GM12878 (cell line): ENCODE measurements at regions not wholly inside any gene's neighbourhood (a gene's known extent, or its start where the extent isn't known, plus 50 kb on each side); places are given as distances from the start of the nearest gene placed in this dataset.

Experiments
- BRCA1 ChIP-seq: IDR thresholded peaks from 2 replicates; pipeline ENCODE4 v1.6.1; 2011; ENCODE audit warnings: low read depth, low read length, improper control_type of control experiment
- CBFB ChIP-seq: IDR thresholded peaks from 2 replicates; pipeline ENCODE4 v1.6.1; 2016; ENCODE audit warnings: antibody characterized with exemption, low read depth
- CBX3 ChIP-seq: fragments of 200-600 bp; sonication (generic); IDR thresholded peaks from 2 replicates; pipeline ENCODE4 v1.6.1; 2016; ENCODE audit warnings: low read depth, borderline replicate concordance
- EED ChIP-seq: sonication (generic); IDR thresholded peaks from 2 replicates; pipeline ENCODE4 v1.6.1; 2016; ENCODE audit warnings: antibody characterized with exemption, low read depth
- GATAD2B ChIP-seq: fragments of 450-650 bp; conservative IDR thresholded peaks from 2 replicates; pipeline ENCODE4 v1.6.1; 2017; ENCODE audit warnings: low read depth, mild to moderate bottlenecking, moderate library complexity
- IKZF2 ChIP-seq, 2 experiments: fragments of 450-650 bp; IDR thresholded peaks; 2 replicates each; pipeline ENCODE4 v1.6.1; 2017; ENCODE audit warnings: mild to moderate bottlenecking in 2 of 2, moderate library complexity in 2 of 2
- KLF5 ChIP-seq: fragments of 450-650 bp; IDR thresholded peaks from 2 replicates; pipeline ENCODE4 v1.6.1; 2014; ENCODE audit warnings: mild to moderate bottlenecking; ENCODE audit not compliant: partially characterized antibody
- LARP7 ChIP-seq: fragments of 450-650 bp; IDR thresholded peaks from 2 replicates; pipeline ENCODE4 v1.6.1; 2017; ENCODE audit warnings: mild to moderate bottlenecking
- MEF2B ChIP-seq: fragments of 450-650 bp; IDR thresholded peaks from 2 replicates; pipeline ENCODE4 v1.6.1; 2018; ENCODE audit warnings: mild to moderate bottlenecking, moderate library complexity; ENCODE audit not compliant: partially characterized antibody, poor library complexity, severe bottlenecking
- PAX5 ChIP-seq: IDR thresholded peaks from 2 replicates; pipeline ENCODE4 v1.6.1; 2011; ENCODE audit warnings: low read depth, low read length, borderline replicate concordance
- SRF ChIP-seq, 2 experiments: IDR thresholded peaks; 2 replicates each; pipeline ENCODE4 v1.6.1; 2011; ENCODE audit warnings: low read depth in 2 of 2, low read length in 2 of 2, mild to moderate bottlenecking in 1 of 2, moderate library complexity in 1 of 2
- STAT1 ChIP-seq: fragments of 450-650 bp; conservative IDR thresholded peaks from 2 replicates; pipeline ENCODE4 v1.6.1; 2014; ENCODE audit warnings: antibody characterized with exemption, mild to moderate bottlenecking
- SUZ12 ChIP-seq: fragments of 200-600 bp; sonication (generic); IDR thresholded peaks from one replicate; pipeline ENCODE4 v1.6.1; 2018; ENCODE audit warnings: antibody characterized with exemption, mild to moderate bottlenecking; ENCODE audit not compliant: unreplicated experiment
- TCF12 ChIP-seq: IDR thresholded peaks from 2 replicates; pipeline ENCODE4 v1.6.1; 2011; ENCODE audit warnings: low read depth, mild to moderate bottlenecking, low read length
- TF ChIP-seq, protein P1 (sequence below): fragments of 450-650 bp; IDR thresholded peaks from 2 replicates; pipeline ENCODE4 v1.6.1; 2016; ENCODE audit warnings: mild to moderate bottlenecking
- TF ChIP-seq, protein P2 (sequence below): fragments of 450-650 bp; IDR thresholded peaks from 2 replicates; pipeline ENCODE4 v1.6.1; 2018; ENCODE audit warnings: mild to moderate bottlenecking, low read depth, moderate library complexity; ENCODE audit not compliant: partially characterized antibody
- TF ChIP-seq, protein P3 (sequence below): fragments of 450-650 bp; formaldehyde crosslinking; IDR thresholded peaks from 2 replicates; pipeline ENCODE4 v1.5.0; 2022; ENCODE audit warnings: mild to moderate bottlenecking, missing genetic modification characterization
- TF ChIP-seq, protein P4 (sequence below): fragments of 450-650 bp; IDR thresholded peaks from 2 replicates; pipeline ENCODE4 v1.6.1; 2017; ENCODE audit warnings: low read depth, mild to moderate bottlenecking, moderate library complexity
- TF ChIP-seq, protein P5 (sequence below): fragments of 450-650 bp; IDR thresholded peaks from 2 replicates; pipeline ENCODE4 v1.6.1; 2017; ENCODE audit warnings: antibody characterized with exemption, mild to moderate bottlenecking, moderate library complexity

DNA sequence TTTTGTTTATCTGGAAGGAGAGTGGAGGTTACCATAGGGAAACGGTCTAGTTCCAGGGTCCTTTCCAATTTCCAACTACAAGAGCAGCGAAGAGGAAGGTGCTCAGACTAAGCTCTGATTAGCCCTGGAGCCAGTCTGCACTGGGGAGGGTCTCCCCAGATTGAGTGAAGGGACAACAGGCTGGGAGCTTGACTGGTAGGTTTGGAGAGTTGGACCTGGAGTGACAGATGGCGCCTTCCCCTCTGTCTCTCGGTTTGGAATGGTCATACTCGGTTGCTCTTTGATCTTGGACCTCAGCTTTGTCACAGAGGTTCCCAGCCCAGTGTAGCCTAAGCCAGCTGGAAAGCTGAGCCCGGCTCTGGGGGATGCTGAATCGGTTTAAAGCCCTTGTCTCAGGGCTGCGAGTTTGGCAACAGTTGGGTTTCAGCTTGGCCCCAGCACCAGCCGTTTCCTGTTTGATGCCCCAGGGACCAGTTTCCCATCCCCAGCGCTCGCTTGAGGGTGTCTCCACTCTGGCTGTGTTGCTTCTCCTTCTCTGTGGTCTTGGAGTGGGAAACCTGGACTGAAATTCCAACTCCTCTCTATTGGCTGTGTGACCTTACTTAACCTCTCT is 53.1 kb upstream of the ULK4 start (continued):
- TF ChIP-seq IKZF2 (IDR thresholded peaks at IDR 0.05) (peak; percentile 67 to 77), MEF2B (peak; percentile 95), GATAD2B (peak; percentile 57; the same call in 1 of the 2 replicates), SUZ12 (no peak), EED (peak; percentile 64), CBFB (no peak), PAX5 (peak; percentile 66), SRF (IDR thresholded peaks at IDR 0.05; ENCODE audit: low read depth in 2 of 2, low read length in 2 of 2) (no peak), LARP7 (peak; percentile 30; the same call in 1 of the 2 replicates), KLF5 (no peak), CBX3 (no peak), BRCA1 (no peak), TCF12 (0 out of 2 replicates have a peak, but pooled peaks have one; percentile 12), STAT1 (no peak)
- TF ChIP-seq, protein P1, sequence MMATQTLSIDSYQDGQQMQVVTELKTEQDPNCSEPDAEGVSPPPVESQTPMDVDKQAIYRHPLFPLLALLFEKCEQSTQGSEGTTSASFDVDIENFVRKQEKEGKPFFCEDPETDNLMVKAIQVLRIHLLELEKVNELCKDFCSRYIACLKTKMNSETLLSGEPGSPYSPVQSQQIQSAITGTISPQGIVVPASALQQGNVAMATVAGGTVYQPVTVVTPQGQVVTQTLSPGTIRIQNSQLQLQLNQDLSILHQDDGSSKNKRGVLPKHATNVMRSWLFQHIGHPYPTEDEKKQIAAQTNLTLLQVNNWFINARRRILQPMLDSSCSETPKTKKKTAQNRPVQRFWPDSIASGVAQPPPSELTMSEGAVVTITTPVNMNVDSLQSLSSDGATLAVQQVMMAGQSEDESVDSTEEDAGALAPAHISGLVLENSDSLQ, result peak; percentile 54
- TF ChIP-seq, protein P2, sequence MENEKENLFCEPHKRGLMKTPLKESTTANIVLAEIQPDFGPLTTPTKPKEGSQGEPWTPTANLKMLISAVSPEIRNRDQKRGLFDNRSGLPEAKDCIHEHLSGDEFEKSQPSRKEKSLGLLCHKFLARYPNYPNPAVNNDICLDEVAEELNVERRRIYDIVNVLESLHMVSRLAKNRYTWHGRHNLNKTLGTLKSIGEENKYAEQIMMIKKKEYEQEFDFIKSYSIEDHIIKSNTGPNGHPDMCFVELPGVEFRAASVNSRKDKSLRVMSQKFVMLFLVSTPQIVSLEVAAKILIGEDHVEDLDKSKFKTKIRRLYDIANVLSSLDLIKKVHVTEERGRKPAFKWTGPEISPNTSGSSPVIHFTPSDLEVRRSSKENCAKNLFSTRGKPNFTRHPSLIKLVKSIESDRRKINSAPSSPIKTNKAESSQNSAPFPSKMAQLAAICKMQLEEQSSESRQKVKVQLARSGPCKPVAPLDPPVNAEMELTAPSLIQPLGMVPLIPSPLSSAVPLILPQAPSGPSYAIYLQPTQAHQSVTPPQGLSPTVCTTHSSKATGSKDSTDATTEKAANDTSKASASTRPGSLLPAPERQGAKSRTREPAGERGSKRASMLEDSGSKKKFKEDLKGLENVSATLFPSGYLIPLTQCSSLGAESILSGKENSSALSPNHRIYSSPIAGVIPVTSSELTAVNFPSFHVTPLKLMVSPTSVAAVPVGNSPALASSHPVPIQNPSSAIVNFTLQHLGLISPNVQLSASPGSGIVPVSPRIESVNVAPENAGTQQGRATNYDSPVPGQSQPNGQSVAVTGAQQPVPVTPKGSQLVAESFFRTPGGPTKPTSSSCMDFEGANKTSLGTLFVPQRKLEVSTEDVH, result no peak
- TF ChIP-seq, protein P3, sequence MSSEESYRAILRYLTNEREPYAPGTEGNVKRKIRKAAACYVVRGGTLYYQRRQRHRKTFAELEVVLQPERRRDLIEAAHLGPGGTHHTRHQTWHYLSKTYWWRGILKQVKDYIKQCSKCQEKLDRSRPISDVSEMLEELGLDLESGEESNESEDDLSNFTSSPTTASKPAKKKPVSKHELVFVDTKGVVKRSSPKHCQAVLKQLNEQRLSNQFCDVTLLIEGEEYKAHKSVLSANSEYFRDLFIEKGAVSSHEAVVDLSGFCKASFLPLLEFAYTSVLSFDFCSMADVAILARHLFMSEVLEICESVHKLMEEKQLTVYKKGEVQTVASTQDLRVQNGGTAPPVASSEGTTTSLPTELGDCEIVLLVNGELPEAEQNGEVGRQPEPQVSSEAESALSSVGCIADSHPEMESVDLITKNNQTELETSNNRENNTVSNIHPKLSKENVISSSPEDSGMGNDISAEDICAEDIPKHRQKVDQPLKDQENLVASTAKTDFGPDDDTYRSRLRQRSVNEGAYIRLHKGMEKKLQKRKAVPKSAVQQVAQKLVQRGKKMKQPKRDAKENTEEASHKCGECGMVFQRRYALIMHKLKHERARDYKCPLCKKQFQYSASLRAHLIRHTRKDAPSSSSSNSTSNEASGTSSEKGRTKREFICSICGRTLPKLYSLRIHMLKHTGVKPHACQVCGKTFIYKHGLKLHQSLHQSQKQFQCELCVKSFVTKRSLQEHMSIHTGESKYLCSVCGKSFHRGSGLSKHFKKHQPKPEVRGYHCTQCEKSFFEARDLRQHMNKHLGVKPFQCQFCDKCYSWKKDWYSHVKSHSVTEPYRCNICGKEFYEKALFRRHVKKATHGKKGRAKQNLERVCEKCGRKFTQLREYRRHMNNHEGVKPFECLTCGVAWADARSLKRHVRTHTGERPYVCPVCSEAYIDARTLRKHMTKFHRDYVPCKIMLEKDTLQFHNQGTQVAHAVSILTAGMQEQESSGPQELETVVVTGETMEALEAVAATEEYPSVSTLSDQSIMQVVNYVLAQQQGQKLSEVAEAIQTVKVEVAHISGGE (CRISPR knock-in tag), result no peak
- TF ChIP-seq, protein P4, sequence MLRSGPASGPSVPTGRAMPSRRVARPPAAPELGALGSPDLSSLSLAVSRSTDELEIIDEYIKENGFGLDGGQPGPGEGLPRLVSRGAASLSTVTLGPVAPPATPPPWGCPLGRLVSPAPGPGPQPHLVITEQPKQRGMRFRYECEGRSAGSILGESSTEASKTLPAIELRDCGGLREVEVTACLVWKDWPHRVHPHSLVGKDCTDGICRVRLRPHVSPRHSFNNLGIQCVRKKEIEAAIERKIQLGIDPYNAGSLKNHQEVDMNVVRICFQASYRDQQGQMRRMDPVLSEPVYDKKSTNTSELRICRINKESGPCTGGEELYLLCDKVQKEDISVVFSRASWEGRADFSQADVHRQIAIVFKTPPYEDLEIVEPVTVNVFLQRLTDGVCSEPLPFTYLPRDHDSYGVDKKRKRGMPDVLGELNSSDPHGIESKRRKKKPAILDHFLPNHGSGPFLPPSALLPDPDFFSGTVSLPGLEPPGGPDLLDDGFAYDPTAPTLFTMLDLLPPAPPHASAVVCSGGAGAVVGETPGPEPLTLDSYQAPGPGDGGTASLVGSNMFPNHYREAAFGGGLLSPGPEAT, result no peak
- TF ChIP-seq, protein P5, sequence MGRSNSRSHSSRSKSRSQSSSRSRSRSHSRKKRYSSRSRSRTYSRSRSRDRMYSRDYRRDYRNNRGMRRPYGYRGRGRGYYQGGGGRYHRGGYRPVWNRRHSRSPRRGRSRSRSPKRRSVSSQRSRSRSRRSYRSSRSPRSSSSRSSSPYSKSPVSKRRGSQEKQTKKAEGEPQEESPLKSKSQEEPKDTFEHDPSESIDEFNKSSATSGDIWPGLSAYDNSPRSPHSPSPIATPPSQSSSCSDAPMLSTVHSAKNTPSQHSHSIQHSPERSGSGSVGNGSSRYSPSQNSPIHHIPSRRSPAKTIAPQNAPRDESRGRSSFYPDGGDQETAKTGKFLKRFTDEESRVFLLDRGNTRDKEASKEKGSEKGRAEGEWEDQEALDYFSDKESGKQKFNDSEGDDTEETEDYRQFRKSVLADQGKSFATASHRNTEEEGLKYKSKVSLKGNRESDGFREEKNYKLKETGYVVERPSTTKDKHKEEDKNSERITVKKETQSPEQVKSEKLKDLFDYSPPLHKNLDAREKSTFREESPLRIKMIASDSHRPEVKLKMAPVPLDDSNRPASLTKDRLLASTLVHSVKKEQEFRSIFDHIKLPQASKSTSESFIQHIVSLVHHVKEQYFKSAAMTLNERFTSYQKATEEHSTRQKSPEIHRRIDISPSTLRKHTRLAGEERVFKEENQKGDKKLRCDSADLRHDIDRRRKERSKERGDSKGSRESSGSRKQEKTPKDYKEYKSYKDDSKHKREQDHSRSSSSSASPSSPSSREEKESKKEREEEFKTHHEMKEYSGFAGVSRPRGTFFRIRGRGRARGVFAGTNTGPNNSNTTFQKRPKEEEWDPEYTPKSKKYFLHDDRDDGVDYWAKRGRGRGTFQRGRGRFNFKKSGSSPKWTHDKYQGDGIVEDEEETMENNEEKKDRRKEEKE, result no peak
